ENCODE measurements at regions not wholly inside any gene's neighbourhood (a gene's known extent, or its start where the extent isn't known, plus 50 kb on each side); places are given as distances from the start of the nearest gene placed in this dataset.
A peak's percentile ranks its signal among the peaks of the same experiment; 100 is the strongest.

- in situ Hi-C loops (cut with HindIII; ENCODE audit: low sequenced_read_pairs) = no loop called here
- no peak for TF ChIP-seq CTCF (IDR thresholded peaks at IDR 0.05; ENCODE audit: low read depth, low read length)
- no peak overlapping the region for H3K4me3 ChIP-seq (ENCODE audit: low read depth, low read length)
Measured at GRCh38 chr6:152859225-152859624, 108.6 kb downstream of the VIP start.

GRCh38 chr6:152863618-152864326, 113.2 kb downstream of the VIP start:
- in situ Hi-C loops (cut with HindIII; ENCODE audit: low sequenced_read_pairs) = no loop called here

More at GRCh38 chr6:152859225-152859624, 108.6 kb downstream of the VIP start:
- DNase-seq (ENCODE audit: low read depth, low spot score) = no peak

GRCh38 chr6:152874267-152874666, 108.6 kb downstream of the FBXO5 start:
- TF ChIP-seq CTCF (IDR thresholded peaks at IDR 0.05; ENCODE audit: low read depth, low read length) = no peak
- in situ Hi-C loops (cut with HindIII; ENCODE audit: low sequenced_read_pairs) = no loop called here
- no peak for DNase-seq (ENCODE audit: low read depth, low spot score)
- H3K4me3 ChIP-seq (ENCODE audit: low read depth, low read length) = no peak overlapping the region

More at GRCh38 chr6:152863618-152864326, 113.2 kb downstream of the VIP start:
- DNase-seq (ENCODE audit: low read depth, low spot score) = peak; percentile 74
- peak; percentile 61 for TF ChIP-seq CTCF (IDR thresholded peaks at IDR 0.05; ENCODE audit: low read depth, low read length)
- no peak overlapping the region for H3K4me3 ChIP-seq (ENCODE audit: low read depth, low read length)

GRCh38 chr6:152874846-152875568, 107.8 kb downstream of the FBXO5 start:
- TF ChIP-seq CTCF (IDR thresholded peaks at IDR 0.05; ENCODE audit: low read depth, low read length) = no peak
- in situ Hi-C loops (cut with HindIII; ENCODE audit: low sequenced_read_pairs) = no loop called here
- no peak for DNase-seq (ENCODE audit: low read depth, low spot score)
- no peak overlapping the region for H3K4me3 ChIP-seq (ENCODE audit: low read depth, low read length)

GRCh38 chr6:152879681-152880080, 103.2 kb downstream of the FBXO5 start:
- no peak for DNase-seq (ENCODE audit: low read depth, low spot score)
- no peak overlapping the region for H3K4me3 ChIP-seq (ENCODE audit: low read depth, low read length)
- in situ Hi-C loops (cut with HindIII; ENCODE audit: low sequenced_read_pairs) = no loop called here
- no peak for TF ChIP-seq CTCF (IDR thresholded peaks at IDR 0.05; ENCODE audit: low read depth, low read length)

- in situ Hi-C loops (cut with HindIII; ENCODE audit: low sequenced_read_pairs) = no loop called here
- no peak for DNase-seq (ENCODE audit: low read depth, low spot score)
- no peak for TF ChIP-seq CTCF (IDR thresholded peaks at IDR 0.05; ENCODE audit: low read depth, low read length)
Measured at GRCh38 chr6:152893187-152893586, 89.7 kb downstream of the FBXO5 start.

More at GRCh38 chr6:152893187-152893586, 89.7 kb downstream of the FBXO5 start:
- H3K4me3 ChIP-seq (ENCODE audit: low read depth, low read length) = no peak overlapping the region

All from astrocyte of the spinal cord (primary cell).